T-cell (primary cell): ENCODE measurements at regions not wholly inside any gene's neighbourhood (a gene's known extent, or its start where the extent isn't known, plus 50 kb on each side); places are given as distances from the start of the nearest gene placed in this dataset.

Source experiments
- ATAC-seq, 4 experiments: fragments of 200-7000 bp in 3 of 4; fragments of 150-1000 bp in 1 of 4; cut with Tn5 transposase; replicated peaks in 1 of 4; 1 replicate in 3 of 4; 2 replicates in 1 of 4; pipeline ENCODE4 v1.10.0; 2021; ENCODE audit warnings: moderate library complexity in 3 of 4, mild to moderate bottlenecking in 2 of 4, moderate number of reproducible peaks in 1 of 4
- CTCF ChIA-PET, 2 donors: fragments of 300-600 bp; sonication (Branson Sonifier 250); formaldehyde crosslinking; loops; one replicate each; lab custom pipeline; 2022; ENCODE audit warnings: antibody characterized with exemption in 2 of 2; lab: Charles Lee
- POLR2A ChIA-PET, 2 donors: fragments of 300-600 bp; sonication (Branson Sonifier 250); formaldehyde crosslinking; loops; one replicate each; lab custom pipeline; 2022; ENCODE audit warnings: antibody characterized with exemption in 2 of 2; lab: Charles Lee
- DNase-seq, 35 experiments: peaks; one replicate each; pipeline versions ENCODE4 v3.0.0 to v3.0.0-alpha.2; 2013 to 2023
- H3K27ac ChIP-seq: one replicate; pipeline ENCODE4 v1.5.1; 2013; ENCODE audit warnings: low read length
- H3K27me3 ChIP-seq, 2 experiments: replicated peaks in 1 of 2; 1 replicate in 1 of 2; 2 replicates in 1 of 2; pipeline versions ENCODE4 v1.6.1 to v1.7.0; 2013; ENCODE audit warnings: low read length in 1 of 2, mixed read lengths in 1 of 2; ENCODE audit not compliant: control insufficient read depth in 2 of 2, insufficient read depth in 2 of 2; ENCODE audit errors: extremely low read depth in 1 of 2
- H3K36me3 ChIP-seq, 2 donors: 1 replicate in 1 of 2; 2 replicates in 1 of 2; pipeline versions ENCODE4 v1.6.1 to v1.7.0; 2013; ENCODE audit warnings: low read length in 1 of 2; ENCODE audit not compliant: control insufficient read depth in 2 of 2, insufficient read depth in 1 of 2; ENCODE audit errors: extremely low read depth in 1 of 2
- H3K4me1 ChIP-seq, 2 experiments: 1 replicate in 1 of 2; 2 replicates in 1 of 2; pipeline versions ENCODE4 v1.6.1 to v1.7.0; 2013; ENCODE audit warnings: low read length in 2 of 2, mixed read lengths in 1 of 2; ENCODE audit not compliant: insufficient read depth in 2 of 2, control insufficient read depth in 1 of 2; ENCODE audit errors: extremely low read depth in 1 of 2
- H3K4me3 ChIP-seq, 2 donors: 1 replicate in 1 of 2; 2 replicates in 1 of 2; pipeline versions ENCODE4 v1.5.1 to v1.7.0; 2013; ENCODE audit warnings: mild to moderate bottlenecking in 2 of 2, low read length in 1 of 2, moderate library complexity in 1 of 2; ENCODE audit not compliant: control insufficient read depth in 1 of 2; ENCODE audit errors: extremely low read depth in 1 of 2
- H3K9me3 ChIP-seq: 2 replicates; pipeline ENCODE4 v1.7.0; 2013
- H3K27ac Mint-ChIP-seq, 2 donors: one replicate each; pipeline ENCODE4 v1.8.0; 2020 to 2021; ENCODE audit warnings: mild to moderate bottlenecking in 2 of 2, mixed read lengths in 2 of 2
- H3K27me3 Mint-ChIP-seq, 2 donors: one replicate each; pipeline ENCODE4 v1.8.0; 2021 to 2022; ENCODE audit warnings: mixed read lengths in 2 of 2
- H3K36me3 Mint-ChIP-seq: one replicate; pipeline ENCODE4 v1.8.0; 2021; ENCODE audit warnings: mixed read lengths
- H3K4me1 Mint-ChIP-seq, 3 donors: one replicate each; pipeline ENCODE4 v1.8.0; 2020 to 2022; ENCODE audit warnings: mixed read lengths in 3 of 3, mild to moderate bottlenecking in 1 of 3
- H3K4me3 Mint-ChIP-seq, 3 donors: one replicate each; pipeline ENCODE4 v1.8.0; 2020 to 2022; ENCODE audit warnings: mild to moderate bottlenecking in 3 of 3, mixed read lengths in 3 of 3, moderate library complexity in 3 of 3
- H3K9me3 Mint-ChIP-seq, 3 donors: one replicate each; pipeline ENCODE4 v1.8.0; 2020 to 2022; ENCODE audit warnings: mixed read lengths in 3 of 3
- WGBS: methylation state at CpG from one replicate; pipeline ENCODE4 v1.1.5; 2013; ENCODE audit warnings: missing lambda C conversion rate; ENCODE audit not compliant: insufficient coverage; 5-methylcytosine and 5-hydroxymethylcytosine counted together

DNA sequence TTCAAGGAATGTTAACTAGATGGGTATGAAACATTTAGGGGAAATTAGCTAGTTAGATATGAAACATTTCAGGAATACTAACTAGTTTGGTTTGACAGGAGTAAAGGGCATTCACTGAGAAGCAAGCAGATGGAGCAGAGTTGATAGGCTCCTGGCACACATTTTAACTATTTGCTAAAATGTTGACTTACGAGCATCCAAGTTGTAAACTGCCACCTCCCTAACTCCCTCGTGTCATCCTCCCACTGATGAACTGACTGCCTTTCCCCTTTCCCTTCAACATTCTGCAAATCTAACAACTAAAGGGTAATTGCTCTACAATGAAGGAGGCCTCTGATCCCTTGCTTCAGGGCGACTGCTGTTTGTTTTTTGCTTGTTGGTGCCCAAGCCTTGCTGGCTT is 580.4 kb upstream of the FAM98A start:
- Mint-ChIP-seq H3K27ac (no peak overlapping the region), H3K9me3 (peaks cover 0 to 9% (median 5%) of the 10 kb centered on the region in 3 donors), H3K36me3 (no peaks in the 10 kb centered on the region), H3K4me1 (no peaks in the 10 kb centered on the region), H3K4me3 (no peak overlapping the region), H3K27me3 (no peaks in the 10 kb centered on the region)
- no peaks in the 10 kb centered on the region for H3K27me3 ChIP-seq
- DNase-seq = no peak
- no peak overlapping the region for H3K27ac ChIP-seq
- ChIA-PET POLR2A (no interaction called here), CTCF (no interaction called here)
- no peaks in the 10 kb centered on the region for H3K9me3 ChIP-seq
- no peaks in the 10 kb centered on the region for H3K36me3 ChIP-seq
- WGBS = 67% methylated on average over 2 of the region's 3 CpGs
- H3K4me1 ChIP-seq = no peaks in the 10 kb centered on the region
- no peak overlapping the region for H3K4me3 ChIP-seq
- ATAC-seq = no peak

- Mint-ChIP-seq H3K4me3 (no peak overlapping the region), H3K27me3 (no peaks in the 10 kb centered on the region), H3K9me3 (peaks cover 0 to 4% (median 3%) of the 10 kb centered on the region in 3 donors), H3K27ac (no peak overlapping the region), H3K36me3 (no peaks in the 10 kb centered on the region), H3K4me1 (no peaks in the 10 kb centered on the region)
- Histone ChIP-seq H3K36me3 (no peaks in the 10 kb centered on the region), H3K4me3 (no peak overlapping the region), H3K27ac (no peak overlapping the region), H3K27me3 (no peaks in the 10 kb centered on the region), H3K4me1 (no peaks in the 10 kb centered on the region), H3K9me3 (no peaks in the 10 kb centered on the region)
- ATAC-seq (no peak), DNase-seq (no peak)
- CTCF ChIA-PET = no interaction called here
- POLR2A ChIA-PET = no interaction called here
Observed at GRCh38 chr2:34178482-34178881, 579.4 kb upstream of the FAM98A start.

DNA sequence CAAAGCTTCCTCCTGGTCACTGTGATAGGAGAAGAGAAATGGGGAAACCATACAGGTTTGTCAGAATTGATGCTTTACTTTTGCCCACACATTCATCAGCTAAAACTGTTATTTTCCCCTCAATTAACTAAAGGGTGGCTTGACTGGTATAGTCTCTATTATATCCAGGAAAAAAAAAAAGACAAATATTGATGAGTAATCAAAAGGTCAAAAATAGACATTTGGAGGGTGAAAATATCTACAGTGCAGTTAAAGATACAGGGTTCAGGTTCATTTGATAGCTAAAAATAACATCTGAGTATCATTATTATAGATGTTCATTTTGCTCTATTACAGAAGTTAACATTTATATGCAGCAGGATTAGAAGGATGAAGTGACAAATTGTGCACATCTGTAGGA is 577.6 kb upstream of the FAM98A start:
- Mint-ChIP-seq H3K9me3 (peaks cover 0 to 8% (median under 1%) of the 10 kb centered on the region in 3 donors), H3K27me3 (no peaks in the 10 kb centered on the region), H3K27ac (no peak overlapping the region), H3K4me3 (no peak overlapping the region), H3K4me1 (no peaks in the 10 kb centered on the region), H3K36me3 (no peaks in the 10 kb centered on the region)
- ATAC-seq = no peak
- Histone ChIP-seq H3K27ac (no peak overlapping the region), H3K27me3 (no peaks in the 10 kb centered on the region), H3K4me1 (no peaks in the 10 kb centered on the region), H3K36me3 (no peaks in the 10 kb centered on the region), H3K4me3 (no peak overlapping the region), H3K9me3 (no peaks in the 10 kb centered on the region)
- no peak for DNase-seq
- POLR2A ChIA-PET = no interaction called here
- CTCF ChIA-PET = no interaction called here

DNA sequence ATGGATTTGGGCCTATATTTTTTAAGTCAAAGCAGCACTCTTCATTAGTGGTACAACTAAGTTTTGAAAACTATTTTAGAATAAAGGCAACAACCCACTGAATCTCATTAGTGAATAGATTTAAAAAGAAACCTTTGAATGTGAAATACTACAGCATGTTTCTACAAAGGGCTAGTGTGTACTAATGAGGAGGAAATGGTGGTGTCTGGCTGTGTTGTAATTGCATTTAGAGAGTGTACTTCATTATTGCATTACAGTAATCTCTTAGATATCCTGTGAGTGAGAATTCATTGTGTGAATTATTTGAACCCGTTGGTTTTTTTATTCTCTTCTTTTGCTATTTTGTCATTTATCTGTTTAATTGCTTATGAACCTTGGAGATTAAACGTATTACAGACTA is 575.4 kb upstream of the FAM98A start:
- Histone ChIP-seq H3K4me1 (no peaks in the 10 kb centered on the region), H3K36me3 (no peaks in the 10 kb centered on the region), H3K4me3 (no peak overlapping the region), H3K27me3 (no peaks in the 10 kb centered on the region), H3K9me3 (no peaks in the 10 kb centered on the region), H3K27ac (no peak overlapping the region)
- POLR2A ChIA-PET = interaction anchor here in 1 of 2 donors (0.6 kb wide), 1 partner anchor 1972 kb away, joined by 3 read pairs; no protein-coding TSS in a partner anchor
- H3K9me3 Mint-ChIP-seq = peaks cover 0 to 12% (median 0%) of the 10 kb centered on the region in 3 donors
- H3K4me1 Mint-ChIP-seq = no peaks in the 10 kb centered on the region
- no peaks in the 10 kb centered on the region for H3K36me3 Mint-ChIP-seq
- no CpG with 5 or more reads among the region's 2 CpGs for WGBS
- H3K4me3 Mint-ChIP-seq = no peak overlapping the region
- H3K27me3 Mint-ChIP-seq = no peaks in the 10 kb centered on the region
- DNase-seq (no peak), ATAC-seq (no peak)
- CTCF ChIA-PET = no interaction called here
- no peak overlapping the region for H3K27ac Mint-ChIP-seq

DNA sequence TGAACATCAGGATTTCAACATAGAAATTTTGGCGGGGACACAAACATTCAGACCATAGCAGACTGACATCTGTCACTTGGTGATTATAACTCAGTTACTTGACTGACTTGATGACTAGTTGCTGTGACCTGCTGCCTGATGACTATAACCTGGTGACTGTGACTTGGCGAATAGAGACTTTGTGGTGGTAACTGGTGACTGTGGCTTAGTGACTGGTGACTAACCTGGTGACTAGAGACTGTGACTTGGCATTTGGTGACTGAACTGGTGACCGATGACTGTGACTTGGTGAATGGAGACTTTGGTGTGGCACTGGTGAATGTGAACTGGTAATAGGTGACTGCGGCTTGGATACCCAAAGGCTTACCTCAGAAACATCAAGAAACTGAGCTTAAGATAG is 563.1 kb upstream of the FAM98A start:
- ChIA-PET POLR2A (no interaction called here), CTCF (no interaction called here)
- Mint-ChIP-seq H3K27ac (no peak overlapping the region), H3K4me1 (no peaks in the 10 kb centered on the region), H3K27me3 (no peaks in the 10 kb centered on the region), H3K9me3 (peaks cover 0 to 3% (median 0%) of the 10 kb centered on the region in 3 donors), H3K36me3 (no peaks in the 10 kb centered on the region), H3K4me3 (no peak overlapping the region)
- Histone ChIP-seq H3K9me3 (no peaks in the 10 kb centered on the region), H3K27me3 (no peaks in the 10 kb centered on the region), H3K4me3 (no peak overlapping the region), H3K4me1 (no peaks in the 10 kb centered on the region), H3K36me3 (no peaks in the 10 kb centered on the region), H3K27ac (no peak overlapping the region)
- ATAC-seq (no peak), DNase-seq (no peak)
- 100% methylated on average over 2 of the region's 4 CpGs for WGBS

DNA sequence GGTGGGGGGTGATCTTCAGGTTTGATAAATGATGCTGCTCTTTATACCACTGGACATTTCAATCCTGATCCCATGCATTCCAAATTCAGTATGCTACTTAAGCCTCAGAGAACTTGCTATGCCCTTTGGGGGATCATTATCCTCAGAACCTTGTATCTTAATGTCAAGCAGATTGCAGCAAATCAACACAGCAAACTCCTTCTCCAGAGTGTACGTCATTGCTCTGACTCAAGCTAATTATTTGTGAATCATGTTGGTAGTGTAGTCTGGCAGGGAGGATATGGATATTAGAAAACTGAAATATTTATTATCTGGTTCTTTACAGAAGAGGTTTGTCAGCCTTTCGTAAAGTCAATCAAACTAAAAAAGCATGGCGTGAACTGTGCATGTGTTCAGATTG is 562.5 kb upstream of the FAM98A start:
- Mint-ChIP-seq H3K36me3 (no peaks in the 10 kb centered on the region), H3K9me3 (peaks cover 0 to 3% (median 0%) of the 10 kb centered on the region in 3 donors), H3K27ac (no peak overlapping the region), H3K4me1 (no peaks in the 10 kb centered on the region), H3K4me3 (no peak overlapping the region), H3K27me3 (no peaks in the 10 kb centered on the region)
- H3K4me1 ChIP-seq = no peaks in the 10 kb centered on the region
- CTCF ChIA-PET = no interaction called here
- H3K27ac ChIP-seq = no peak overlapping the region
- H3K4me3 ChIP-seq = no peak overlapping the region
- no peaks in the 10 kb centered on the region for H3K27me3 ChIP-seq
- no CpG with 5 or more reads among the region's 3 CpGs for WGBS
- H3K9me3 ChIP-seq = no peaks in the 10 kb centered on the region
- no peak for DNase-seq
- H3K36me3 ChIP-seq = no peaks in the 10 kb centered on the region
- POLR2A ChIA-PET = no interaction called here
- no peak for ATAC-seq

DNA sequence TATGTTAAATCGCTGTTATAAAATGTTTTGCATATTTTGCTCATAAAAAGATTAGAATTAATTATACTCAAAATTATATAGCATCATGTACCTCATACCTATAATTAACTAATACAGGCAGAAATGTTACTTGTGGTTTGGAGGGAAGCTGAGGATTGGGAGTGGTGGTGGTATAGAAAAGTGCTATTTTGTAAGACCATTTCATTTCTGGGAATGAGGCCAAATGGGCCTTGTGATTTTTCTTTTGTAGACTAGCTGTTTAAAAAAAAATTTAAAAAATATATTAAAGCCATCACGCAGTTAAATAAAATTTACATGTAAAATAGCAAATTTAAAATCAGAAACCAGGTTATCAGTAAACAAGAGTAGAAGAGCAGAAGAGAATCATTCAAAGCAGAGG is 560.8 kb upstream of the FAM98A start:
- H3K9me3 Mint-ChIP-seq = peaks cover 0 to 3% (median 0%) of the 10 kb centered on the region in 3 donors
- no peaks in the 10 kb centered on the region for H3K36me3 ChIP-seq
- DNase-seq = no peak
- H3K4me1 Mint-ChIP-seq = no peaks in the 10 kb centered on the region
- H3K4me3 Mint-ChIP-seq = no peak overlapping the region
- WGBS = no CpG with 5 or more reads among the region's 2 CpGs
- no peak overlapping the region for H3K27ac Mint-ChIP-seq
- no peaks in the 10 kb centered on the region for H3K36me3 Mint-ChIP-seq
- H3K9me3 ChIP-seq = no peaks in the 10 kb centered on the region
- no peak overlapping the region for H3K4me3 ChIP-seq
- no peaks in the 10 kb centered on the region for H3K4me1 ChIP-seq
- H3K27ac ChIP-seq = no peak overlapping the region
- CTCF ChIA-PET = no interaction called here
- no peaks in the 10 kb centered on the region for H3K27me3 Mint-ChIP-seq
- ATAC-seq = no peak
- POLR2A ChIA-PET = no interaction called here
- H3K27me3 ChIP-seq = no peaks in the 10 kb centered on the region
